ENCODE measurements at regions not wholly inside any gene's neighbourhood (a gene's known extent, or its start where the extent isn't known, plus 50 kb on each side); places are given as distances from the start of the nearest gene placed in this dataset.

- H3K36me3 Mint-ChIP-seq (ENCODE audit: low read depth), result no peaks in the 10 kb centered on the region
- Histone ChIP-seq H3K9me3 (ENCODE audit: control insufficient read depth in 1 of 2, insufficient read depth in 1 of 2, low read length in 2 of 2) (peaks cover 0 to 14% of the 10 kb centered on the region in 2 experiments), H3K4me1 (ENCODE audit: insufficient read depth, low read length) (no peaks in the 10 kb centered on the region), H3K27me3 (ENCODE audit: control insufficient read depth in 1 of 2, insufficient read depth in 2 of 2, low read length in 2 of 2) (no peaks in the 10 kb centered on the region), H3K4me3 (ENCODE audit: low read length) (no peak overlapping the region), H3K27ac (ENCODE audit: low read depth in 1 of 2, low read length in 2 of 2) (no peak overlapping the region), H3K36me3 (ENCODE audit: insufficient read depth, low read length) (no peaks in the 10 kb centered on the region)
- CTCF ChIA-PET, result no interaction called here
- DNase-seq (no peak), ATAC-seq (ENCODE audit: poor library complexity) (no peak)
- intact Hi-C loops (cut with DNase I, micrococcal nuclease), result no loop called here
- H3K4me3 Mint-ChIP-seq, result no peak overlapping the region
- no peaks in the 10 kb centered on the region for H3K9me3 Mint-ChIP-seq
- H3K4me1 Mint-ChIP-seq (ENCODE audit: low read depth), result no peaks in the 10 kb centered on the region
- H3K27ac Mint-ChIP-seq, result no peak overlapping the region
- H3K27me3 Mint-ChIP-seq, result no peaks in the 10 kb centered on the region
- TF ChIP-seq CTCF (IDR thresholded peaks at IDR 0.05), result no peak
- POLR2A ChIA-PET, result no interaction called here
Measured at GRCh38 chr16:52234626-52235025, 312.3 kb downstream of the TOX3 start.

- DNase-seq (no peak), ATAC-seq (ENCODE audit: poor library complexity) (no peak)
- Mint-ChIP-seq H3K27me3 (no peaks in the 10 kb centered on the region), H3K4me3 (no peak overlapping the region), H3K27ac (no peak overlapping the region), H3K9me3 (no peaks in the 10 kb centered on the region), H3K4me1 (ENCODE audit: low read depth) (no peaks in the 10 kb centered on the region), H3K36me3 (ENCODE audit: low read depth) (no peaks in the 10 kb centered on the region)
- no peak overlapping the region for H3K4me3 ChIP-seq (ENCODE audit: low read length)
- ChIA-PET POLR2A (no interaction called here), CTCF (no interaction called here)
- no peaks in the 10 kb centered on the region for H3K36me3 ChIP-seq (ENCODE audit: insufficient read depth, low read length)
- H3K27ac ChIP-seq (ENCODE audit: low read depth in 1 of 2, low read length in 2 of 2), result no peak overlapping the region
- peaks cover 0 to 7% of the 10 kb centered on the region in 2 experiments for H3K9me3 ChIP-seq (ENCODE audit: control insufficient read depth in 1 of 2, insufficient read depth in 1 of 2, low read length in 2 of 2)
- no peak for TF ChIP-seq CTCF (IDR thresholded peaks at IDR 0.05)
- H3K4me1 ChIP-seq (ENCODE audit: insufficient read depth, low read length), result no peaks in the 10 kb centered on the region
- intact Hi-C loops (cut with DNase I, micrococcal nuclease), result no loop called here
- H3K27me3 ChIP-seq (ENCODE audit: control insufficient read depth in 1 of 2, insufficient read depth in 2 of 2, low read length in 2 of 2), result no peaks in the 10 kb centered on the region
Measured at GRCh38 chr16:52229471-52229870, 317.5 kb downstream of the TOX3 start.

GRCh38 chr16:52227851-52228250, 319.1 kb downstream of the TOX3 start:
- Mint-ChIP-seq H3K4me1 (ENCODE audit: low read depth) (no peaks in the 10 kb centered on the region), H3K9me3 (peaks cover 3% of the 10 kb centered on the region), H3K4me3 (no peak overlapping the region), H3K36me3 (ENCODE audit: low read depth) (no peaks in the 10 kb centered on the region), H3K27me3 (no peaks in the 10 kb centered on the region), H3K27ac (no peak overlapping the region)
- Histone ChIP-seq H3K36me3 (ENCODE audit: insufficient read depth, low read length) (no peaks in the 10 kb centered on the region), H3K27me3 (ENCODE audit: control insufficient read depth in 1 of 2, insufficient read depth in 2 of 2, low read length in 2 of 2) (no peaks in the 10 kb centered on the region), H3K4me1 (ENCODE audit: insufficient read depth, low read length) (no peaks in the 10 kb centered on the region), H3K27ac (ENCODE audit: low read depth in 1 of 2, low read length in 2 of 2) (no peak overlapping the region), H3K9me3 (ENCODE audit: control insufficient read depth in 1 of 2, insufficient read depth in 1 of 2, low read length in 2 of 2) (peaks cover 0 to 5% of the 10 kb centered on the region in 2 experiments), H3K4me3 (ENCODE audit: low read length) (no peak overlapping the region)
- ChIA-PET CTCF (no interaction called here), POLR2A (no interaction called here)
- TF ChIP-seq CTCF (IDR thresholded peaks at IDR 0.05), result no peak
- no peak for DNase-seq
- no peak for ATAC-seq (ENCODE audit: poor library complexity)
- intact Hi-C loops (cut with DNase I, micrococcal nuclease), result no loop called here
